Hepatocyte (in vitro differentiated cells): ENCODE measurements at regions not wholly inside any gene's neighbourhood (a gene's known extent, or its start where the extent isn't known, plus 50 kb on each side); places are given as distances from the start of the nearest gene placed in this dataset.

Source experiments
- CTCF ChIP-seq: fragments of 200-600 bp; sonication (generic); IDR thresholded peaks from 2 replicates; pipeline ENCODE4 v1.5.1; 2016; ENCODE audit warnings: antibody characterized with exemption, mild to moderate bottlenecking; ENCODE audit not compliant: poor library complexity
- EZH2 ChIP-seq: fragments of 200-600 bp; sonication (generic); IDR thresholded peaks from 2 replicates; pipeline ENCODE4 v1.6.1; 2016; ENCODE audit warnings: antibody characterized with exemption, mild to moderate bottlenecking, borderline replicate concordance
- EZH2phosphoT487 ChIP-seq: fragments of 200-600 bp; sonication (generic); IDR thresholded peaks from one replicate; pipeline ENCODE4 v1.6.1; 2018; ENCODE audit warnings: antibody characterized with exemption, mild to moderate bottlenecking, low read depth, moderate library complexity; ENCODE audit not compliant: unreplicated experiment, severe bottlenecking

- TF ChIP-seq CTCF (no peak), EZH2phosphoT487 (no peak), EZH2 (no peak)
Measured at GRCh38 chr3:82311901-82312300, 550.5 kb upstream of the GBE1 start.
